Suppressor macrophage treated with lipopolysaccharide for 4 hours (primary cell): ENCODE measurements at regions not wholly inside any gene's neighbourhood (a gene's known extent, or its start where the extent isn't known, plus 50 kb on each side); places are given as distances from the start of the nearest gene placed in this dataset.

Experiments
- DNase-seq: peaks from one replicate; pipeline ENCODE4 v3.0.0-alpha.2; 2020

DNA sequence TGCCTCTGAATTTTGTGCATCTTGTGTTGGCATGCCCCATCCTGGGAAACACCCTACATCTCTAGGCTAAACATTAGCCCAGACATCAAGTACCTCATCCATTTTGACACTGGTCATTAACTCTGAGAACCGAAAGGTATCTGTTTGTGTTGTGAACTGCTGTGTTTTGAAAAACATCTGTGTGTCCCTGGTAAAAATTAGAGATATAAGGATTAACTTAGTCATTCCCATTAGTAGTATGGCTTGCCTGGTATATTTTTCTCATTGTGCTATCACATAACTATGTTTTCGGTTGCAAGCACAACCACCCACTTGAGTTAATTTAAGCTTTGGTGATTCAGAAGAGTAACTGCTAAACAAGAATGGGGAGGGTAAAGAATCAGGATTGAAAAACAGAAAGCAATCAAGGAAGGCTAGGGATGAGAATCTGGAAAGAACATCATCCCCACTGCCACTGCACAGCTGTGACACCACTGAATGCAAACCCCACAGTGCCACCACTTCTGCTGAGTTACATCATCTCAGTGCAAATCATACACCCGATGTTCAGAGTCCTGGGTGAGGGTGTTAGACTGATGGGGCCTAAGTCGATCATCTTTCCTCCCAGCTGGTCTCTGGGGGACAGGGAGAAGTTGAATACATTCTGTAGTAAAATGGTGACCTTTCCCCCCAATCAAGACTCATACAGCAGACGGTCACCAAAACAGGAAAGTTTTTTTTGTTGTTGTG, 234.0 kb downstream of the EPHA4 start:
- DNase-seq = no peak

DNA sequence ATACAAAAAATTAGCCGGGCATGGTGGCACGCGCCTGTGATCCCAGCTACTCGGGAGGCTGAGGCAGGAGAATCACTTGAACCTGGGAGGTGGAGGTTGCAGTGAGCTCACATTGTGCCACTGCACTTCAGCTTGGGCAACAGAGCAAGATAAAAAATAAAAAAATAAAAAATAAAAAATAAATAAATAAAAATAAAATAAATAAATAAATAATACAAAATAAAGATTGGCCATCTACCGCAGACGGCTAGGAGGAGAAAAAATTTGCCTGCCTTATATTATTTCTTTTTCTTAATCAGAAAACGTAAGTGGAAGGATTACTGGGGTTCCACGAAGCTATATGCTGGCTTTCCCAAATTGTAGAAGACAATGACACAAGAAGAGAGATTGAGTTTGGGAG, 229.7 kb downstream of the EPHA4 start:
- no peak for DNase-seq

DNA sequence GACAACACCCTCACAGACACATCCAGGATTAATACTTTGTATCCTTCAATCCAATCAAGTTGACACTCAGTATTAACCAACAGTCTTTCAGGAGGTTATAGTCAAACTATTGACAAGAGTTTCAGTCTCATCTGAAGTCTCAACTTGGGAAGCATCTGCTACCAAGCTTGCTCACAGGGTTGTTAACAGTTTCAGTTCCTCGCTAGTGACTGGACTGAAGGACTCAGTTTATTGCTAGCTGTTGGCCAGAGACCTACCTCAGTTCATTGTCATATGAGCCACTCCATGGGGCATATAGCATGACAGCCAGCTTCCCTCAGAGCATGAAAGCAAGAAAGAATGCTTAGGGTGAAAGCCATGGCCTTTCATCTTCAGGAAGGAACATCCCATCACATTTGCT, 228.6 kb downstream of the EPHA4 start:
- DNase-seq = no peak

DNA sequence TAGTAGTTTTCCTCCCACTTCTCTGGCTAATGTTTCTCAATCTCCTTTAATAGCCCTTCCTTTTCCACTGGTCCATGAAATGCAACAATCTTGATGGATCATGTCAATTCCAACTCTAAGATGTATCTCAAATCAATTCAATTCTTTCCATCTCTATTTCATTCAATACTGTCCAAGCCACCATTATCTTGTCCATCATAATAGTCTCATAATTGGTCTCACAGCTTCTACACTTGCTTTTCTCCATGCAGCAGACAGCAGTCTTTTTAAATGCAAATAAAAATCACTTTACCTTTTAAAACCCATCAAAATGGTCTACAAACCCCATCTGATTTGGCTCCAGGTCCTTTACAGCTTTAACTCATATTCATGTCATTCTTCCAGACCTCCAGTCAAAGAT, 226.6 kb downstream of the EPHA4 start:
- no peak for DNase-seq

DNA sequence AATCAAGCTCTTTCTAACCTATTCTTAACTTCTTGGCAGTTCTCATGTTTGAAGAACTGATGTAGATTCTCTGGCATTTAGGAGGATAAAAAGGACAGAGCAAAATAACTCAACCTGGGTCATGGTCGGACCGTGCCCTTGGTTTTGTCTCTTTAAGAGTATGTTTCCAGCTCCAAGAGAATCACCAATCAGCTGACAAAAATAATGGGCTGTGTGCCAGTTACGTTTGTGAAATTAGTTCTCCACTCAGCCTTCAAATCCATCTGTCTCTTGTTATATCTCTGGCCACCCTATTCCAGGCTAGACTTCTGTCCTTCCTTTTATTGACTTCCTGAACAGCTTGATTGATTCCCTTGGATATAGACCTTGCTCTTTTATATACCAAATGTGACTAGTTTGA, 225.7 kb downstream of the EPHA4 start:
- no peak for DNase-seq

DNA sequence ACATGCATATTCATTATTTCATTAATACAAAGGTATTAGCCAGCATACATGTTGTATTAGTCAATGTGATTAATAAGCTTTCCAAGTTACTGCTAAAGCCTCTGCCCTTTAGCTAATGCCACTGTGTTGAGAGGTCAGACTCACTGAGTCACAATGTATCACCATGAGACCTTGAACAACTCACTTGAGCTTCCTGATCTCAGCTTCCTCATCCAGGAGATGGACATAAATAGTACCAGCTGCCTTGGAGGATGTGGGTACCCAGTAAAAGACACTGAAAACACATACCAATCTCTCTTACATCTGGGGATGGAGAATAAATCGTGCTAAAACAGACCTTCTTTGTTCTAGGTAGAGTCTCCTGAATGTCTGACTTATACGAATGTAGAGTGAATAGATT, 224.6 kb downstream of the EPHA4 start:
- peak; percentile 25 for DNase-seq

DNA sequence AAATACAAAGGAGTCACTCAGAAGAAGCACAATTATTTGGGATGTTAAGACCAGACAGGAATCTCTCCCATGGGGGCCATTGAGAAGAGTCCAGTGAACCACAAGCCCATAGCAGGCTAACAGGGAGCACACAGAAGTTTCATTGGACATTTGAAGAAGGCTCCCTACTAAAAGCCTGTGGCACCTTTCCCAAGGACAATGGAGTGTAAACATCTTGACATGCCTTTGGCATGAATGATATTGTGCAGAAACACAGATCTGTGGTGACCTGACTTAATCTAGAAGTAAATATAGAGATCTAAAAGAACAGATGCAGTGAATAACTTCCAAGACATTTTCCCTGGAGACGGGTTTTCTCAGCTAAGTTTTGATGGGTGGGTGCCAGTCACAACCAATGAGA, 221.5 kb downstream of the EPHA4 start:
- DNase-seq = no peak

DNA sequence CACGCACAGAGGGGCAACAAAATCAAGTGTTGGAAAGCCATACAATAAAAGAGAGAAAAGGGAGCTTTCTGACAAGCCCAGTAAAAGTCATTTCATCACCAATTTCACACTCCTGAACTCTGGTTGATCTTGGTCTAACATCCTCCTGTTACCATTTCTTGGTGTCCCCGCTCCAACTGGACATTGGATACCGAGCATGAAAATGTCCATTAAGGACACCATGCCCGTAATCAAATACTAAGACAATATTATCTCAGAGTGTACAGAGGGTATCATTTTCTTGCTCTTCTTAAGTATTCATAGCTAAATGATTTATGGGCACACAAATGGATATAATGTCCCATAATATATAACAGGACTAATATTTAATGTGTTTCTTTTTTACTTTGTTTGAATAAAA, 218.9 kb downstream of the EPHA4 start:
- DNase-seq = no peak

DNA sequence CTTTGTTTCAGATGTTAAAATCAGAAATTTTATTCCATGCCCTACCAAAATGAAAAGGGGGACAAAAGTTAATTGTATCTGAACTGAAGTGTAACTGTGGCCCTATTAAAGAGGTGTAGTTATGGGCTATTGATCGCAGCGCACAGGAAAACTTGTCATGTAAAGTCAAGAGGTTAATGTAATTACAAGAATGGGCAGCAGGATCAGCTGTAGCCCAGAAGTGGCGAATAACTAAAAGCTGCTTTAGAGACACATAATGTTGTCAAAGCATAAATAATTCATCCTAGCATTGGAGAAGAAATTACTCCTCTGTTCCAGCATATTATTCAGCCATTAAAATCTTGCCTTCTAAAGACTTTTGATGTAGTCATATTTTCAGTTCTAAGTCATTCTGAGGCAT, 211.8 kb downstream of the EPHA4 start:
- DNase-seq = no peak

DNA sequence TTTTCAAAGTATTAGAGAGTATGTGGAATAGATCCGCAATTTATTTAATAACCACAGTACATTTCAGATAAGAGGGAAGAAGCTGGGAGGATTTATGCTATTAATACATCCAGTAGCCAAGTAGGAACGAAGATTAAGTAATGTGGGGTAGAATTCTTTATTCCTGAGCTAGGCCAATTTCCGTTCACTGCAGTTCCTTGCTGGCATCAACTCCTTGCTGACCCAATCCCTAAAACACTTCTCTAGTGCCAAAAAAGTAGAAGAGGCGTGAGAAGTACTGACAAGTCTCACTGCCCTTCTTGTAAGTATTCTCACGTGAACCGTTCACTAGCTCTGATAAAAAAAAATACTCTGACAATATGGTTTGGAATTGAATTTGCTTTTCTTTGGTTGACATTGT, 211.4 kb downstream of the EPHA4 start:
- no peak for DNase-seq

DNA sequence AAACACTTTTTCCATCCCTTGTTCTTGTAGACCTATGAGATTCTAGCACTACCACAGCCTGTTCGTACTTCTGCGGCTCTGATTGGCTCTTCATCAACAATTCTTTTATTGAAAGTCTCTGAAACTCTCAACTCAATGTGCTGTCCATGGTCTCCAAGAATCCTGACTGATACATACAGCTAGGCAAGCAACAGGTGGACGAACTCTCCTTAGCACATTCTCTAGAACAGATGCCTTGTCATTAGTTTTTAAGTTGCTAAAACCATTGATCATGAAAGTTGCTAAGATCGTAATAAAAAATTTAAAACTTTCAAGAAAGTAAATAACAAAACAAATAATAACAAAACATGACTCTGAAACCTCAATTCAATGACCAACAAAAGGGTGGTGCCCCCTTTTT, 210.5 kb downstream of the EPHA4 start:
- DNase-seq = no peak

DNA sequence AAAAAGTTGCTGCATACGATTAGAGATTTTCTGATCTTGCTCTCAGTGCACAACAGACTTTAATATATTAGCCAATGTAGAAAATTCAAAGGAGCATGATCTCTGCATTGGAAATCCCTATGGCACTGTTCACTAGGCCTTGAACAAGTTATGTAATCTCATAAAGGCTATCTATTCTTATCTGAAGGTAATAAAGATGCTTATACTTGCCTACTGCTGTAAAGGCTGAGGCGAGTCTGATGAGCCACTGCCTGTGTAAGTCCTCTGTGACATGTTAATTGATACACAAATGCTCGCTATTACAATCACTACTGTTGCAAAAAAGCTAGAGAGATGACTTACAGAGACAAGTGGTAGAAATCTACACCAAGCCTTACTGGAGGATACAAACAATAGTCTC, 207.4 kb downstream of the EPHA4 start:
- DNase-seq = no peak
